ENCODE measurements at regions not wholly inside any gene's neighbourhood (a gene's known extent, or its start where the extent isn't known, plus 50 kb on each side); places are given as distances from the start of the nearest gene placed in this dataset.
"Not testable (repeated sequence)": the region's sequence is repeated elsewhere in the genome, so short reads cannot be mapped to it uniquely, and the experiment has no call there.

GRCh38 chr16:76964464-76965154 is 226.4 kb upstream of the MON1B start:
- no peak for DNase-seq (ENCODE audit: insufficient read length, low spot score)

GRCh38 chr16:76970087-76970744 is 220.8 kb upstream of the MON1B start:
- DNase-seq (ENCODE audit: insufficient read length, low spot score) (no peak), FAIRE-seq (no peak)

More at GRCh38 chr16:76964464-76965154, 226.4 kb upstream of the MON1B start:
- FAIRE-seq = no peak

GRCh38 chr16:76970745-76971099 is 220.3 kb upstream of the MON1B start:
- FAIRE-seq = no peak
- no peak for DNase-seq (ENCODE audit: insufficient read length, low spot score)

GRCh38 chr16:76976101-76976500 is 214.9 kb upstream of the MON1B start:
- DNase-seq (ENCODE audit: insufficient read length, low spot score) = no peak
- no peak for FAIRE-seq

GRCh38 chr16:76976756-76977155 is 214.2 kb upstream of the MON1B start:
- no peak for FAIRE-seq
- no peak for DNase-seq (ENCODE audit: insufficient read length, low spot score)

- no peak for DNase-seq (ENCODE audit: insufficient read length, low spot score)
- FAIRE-seq = no peak
Measured at GRCh38 chr16:76984196-76984595, 206.8 kb upstream of the MON1B start.

- FAIRE-seq = no peak
- DNase-seq (ENCODE audit: insufficient read length, low spot score) = no peak
Measured at GRCh38 chr16:76985392-76986045, 205.5 kb upstream of the MON1B start.

GRCh38 chr16:76988526-76988925 is 202.5 kb upstream of the MON1B start:
- FAIRE-seq = no peak
- DNase-seq (ENCODE audit: insufficient read length, low spot score) = no peak

GRCh38 chr16:77002644-77003043 is 188.3 kb upstream of the MON1B start:
- DNase-seq (ENCODE audit: insufficient read length, low spot score) = no peak
- no peak for FAIRE-seq

GRCh38 chr16:77009453-77009852 is 181.5 kb upstream of the MON1B start:
- DNase-seq (ENCODE audit: insufficient read length, low spot score) = no peak
- FAIRE-seq = no peak

- DNase-seq (ENCODE audit: insufficient read length, low spot score) (no peak), FAIRE-seq (no peak)
Measured at GRCh38 chr16:77014441-77014840, 176.5 kb upstream of the MON1B start.

GRCh38 chr16:77030600-77030999 is 160.4 kb upstream of the MON1B start:
- FAIRE-seq (no peak), DNase-seq (ENCODE audit: insufficient read length, low spot score) (no peak)

GRCh38 chr16:77033516-77033915 is 157.5 kb upstream of the MON1B start:
- FAIRE-seq (no peak), DNase-seq (ENCODE audit: insufficient read length, low spot score) (no peak)

GRCh38 chr16:77035361-77035760 is 155.6 kb upstream of the MON1B start:
- DNase-seq (ENCODE audit: insufficient read length, low spot score) = no peak
- FAIRE-seq = no peak

- no peak for FAIRE-seq
- DNase-seq (ENCODE audit: insufficient read length, low spot score) = no peak
Measured at GRCh38 chr16:77037696-77038347, 153.2 kb upstream of the MON1B start.

- FAIRE-seq = no peak
- DNase-seq (ENCODE audit: insufficient read length, low spot score) = no peak
Measured at GRCh38 chr16:77041468-77041867, 149.5 kb upstream of the MON1B start.

- FAIRE-seq = no peak
Measured at GRCh38 chr16:77043076-77043475, 147.9 kb upstream of the MON1B start.

GRCh38 chr16:77046206-77046605 is 144.8 kb upstream of the MON1B start:
- no peak for FAIRE-seq
- no peak for DNase-seq (ENCODE audit: insufficient read length, low spot score)

More at GRCh38 chr16:77043076-77043475, 147.9 kb upstream of the MON1B start:
- no peak for DNase-seq (ENCODE audit: insufficient read length, low spot score)

- DNase-seq (ENCODE audit: insufficient read length, low spot score) = no peak
- no peak for FAIRE-seq
Measured at GRCh38 chr16:77048085-77048484, 142.9 kb upstream of the MON1B start.

- DNase-seq (ENCODE audit: insufficient read length, low spot score) (no peak), FAIRE-seq (no peak)
Measured at GRCh38 chr16:77049577-77049976, 141.4 kb upstream of the MON1B start.

GRCh38 chr16:77056597-77056996 is 134.4 kb upstream of the MON1B start:
- DNase-seq (ENCODE audit: insufficient read length, low spot score); FAIRE-seq: not testable (repeated sequence)
